Mesenteric fat pad (tissue), 1 donor: ENCODE measurements at regions not wholly inside any gene's neighbourhood (a gene's known extent, or its start where the extent isn't known, plus 50 kb on each side); places are given as distances from the start of the nearest gene placed in this dataset.
A peak's percentile ranks its signal among the peaks of the same experiment; 100 is the strongest.
"Not testable (repeated sequence)": the region's sequence is repeated elsewhere in the genome, so short reads cannot be mapped to it uniquely, and the experiment has no call there.

ENCODE experiments used
- DNase-seq: peaks from one replicate; pipeline ENCODE4 v3.0.0-alpha.2; 2020; ENCODE audit warnings: low spot score
- donor health status: DM: yes; HTN: yes; CAD: no.

DNA sequence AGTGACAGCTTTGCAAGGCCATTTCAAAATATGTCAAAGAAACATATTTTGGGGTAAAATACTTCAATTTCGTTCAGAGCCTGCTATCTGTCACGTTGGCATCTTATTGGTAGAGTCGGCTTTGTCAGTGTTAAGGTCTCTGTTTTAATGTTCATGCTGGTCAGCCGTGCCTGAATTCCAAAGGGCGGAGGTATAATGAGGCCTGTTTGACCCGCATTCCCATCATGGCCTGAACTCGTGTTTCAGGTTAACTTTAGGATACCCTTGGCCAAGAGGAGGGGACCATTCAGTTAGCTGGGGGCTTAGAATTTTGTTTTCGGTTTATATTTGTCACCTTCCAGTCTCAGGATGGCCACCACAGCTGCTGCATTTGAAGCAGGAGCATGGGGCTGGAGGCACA is 236.4 kb downstream of the NFATC2 start:
- no peak for DNase-seq

DNA sequence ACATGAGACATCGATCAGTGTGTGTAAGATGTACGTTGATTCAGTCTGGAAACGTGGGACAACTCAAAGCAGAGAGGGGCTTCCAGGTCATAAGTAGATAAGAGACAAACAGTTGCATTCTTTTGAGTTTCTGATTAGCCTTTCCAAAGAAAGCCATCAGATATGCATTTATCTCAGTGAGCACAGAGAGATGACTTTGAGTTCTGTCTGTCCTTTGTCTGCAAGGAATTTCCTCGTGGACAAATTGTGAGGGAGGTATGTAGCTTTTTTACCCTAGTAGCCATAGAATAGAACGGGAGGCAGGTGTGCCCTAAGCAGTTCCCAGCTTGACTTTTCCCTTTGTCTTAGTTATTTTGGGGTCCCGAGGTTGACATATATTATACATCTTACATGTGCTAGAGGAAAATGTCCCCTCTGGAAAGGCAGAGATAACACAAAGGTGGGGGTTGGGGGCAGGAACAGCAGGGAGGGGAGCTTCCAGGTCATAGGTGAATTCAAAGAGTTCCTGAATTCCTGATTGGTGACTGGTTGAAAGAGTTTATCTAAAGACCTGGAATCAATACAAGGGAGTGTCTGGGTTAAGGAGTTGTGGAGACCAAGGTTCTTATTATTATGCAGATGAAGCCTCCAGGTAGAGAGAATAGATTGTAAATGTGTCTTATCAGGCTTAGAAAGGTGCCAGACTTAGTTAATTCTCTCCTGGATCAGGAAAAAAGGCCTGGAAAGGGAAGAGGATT is 237.0 kb downstream of the NFATC2 start:
- DNase-seq: no peak

GRCh38 chr20:51303731-51304670 is 238.5 kb downstream of the NFATC2 start:
- no peak for DNase-seq

DNA sequence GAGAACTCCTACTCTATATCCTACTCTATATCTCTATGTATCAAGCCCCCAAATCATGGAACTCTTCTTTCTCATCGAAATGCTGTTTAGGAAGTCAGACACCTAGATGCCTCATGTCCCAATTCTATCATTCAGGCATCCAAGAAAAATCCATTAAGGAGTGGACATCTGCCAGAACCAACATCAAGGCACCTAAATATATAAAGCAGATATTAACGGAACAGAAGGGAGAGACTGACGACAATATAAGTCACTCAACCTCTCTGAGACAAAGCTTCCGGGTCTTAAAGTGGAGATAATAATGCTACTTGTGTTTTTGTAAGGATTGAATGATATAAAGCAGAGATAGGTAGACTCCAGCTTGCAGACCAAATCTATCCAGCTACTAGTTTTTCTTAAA is 241.5 kb downstream of the NFATC2 start:
- DNase-seq: no peak

- DNase-seq: no peak
These were observed 242.4 kb downstream of the NFATC2 start for GRCh38 chr20:51300104-51300503.

GRCh38 chr20:51299413-51299812 is 243.1 kb downstream of the NFATC2 start:
- no peak for DNase-seq

GRCh38 chr20:51298141-51298749 is 244.3 kb downstream of the NFATC2 start:
- no peak for DNase-seq

GRCh38 chr20:51287628-51288413 is 254.7 kb downstream of the NFATC2 start:
- DNase-seq: no peak

DNA sequence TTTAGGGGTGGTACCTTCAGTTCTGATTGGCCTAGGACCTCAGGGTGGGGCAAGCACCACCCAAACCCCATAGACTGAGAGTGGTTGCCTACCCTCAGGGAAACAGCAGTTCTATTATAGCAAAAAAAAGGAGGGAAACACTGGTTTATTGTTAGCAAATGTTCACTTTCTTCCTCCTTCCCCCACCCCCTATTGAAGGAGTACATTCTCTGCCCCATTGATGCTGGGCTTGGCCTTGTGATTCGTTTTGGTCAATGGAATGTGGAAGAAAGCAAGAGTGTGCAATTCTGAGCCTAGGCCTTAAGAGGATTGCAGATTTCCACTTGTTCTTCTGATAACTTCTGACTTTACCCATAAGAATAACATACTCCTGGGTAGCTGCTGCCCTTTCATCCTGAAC is 255.8 kb downstream of the NFATC2 start:
- peak; percentile 22 for DNase-seq

- peak; percentile 57 for DNase-seq
These were observed 256.8 kb downstream of the NFATC2 start for GRCh38 chr20:51285684-51286083.

- no peak for DNase-seq
These were observed 257.6 kb downstream of the NFATC2 start for GRCh38 chr20:51284871-51285270.

DNA sequence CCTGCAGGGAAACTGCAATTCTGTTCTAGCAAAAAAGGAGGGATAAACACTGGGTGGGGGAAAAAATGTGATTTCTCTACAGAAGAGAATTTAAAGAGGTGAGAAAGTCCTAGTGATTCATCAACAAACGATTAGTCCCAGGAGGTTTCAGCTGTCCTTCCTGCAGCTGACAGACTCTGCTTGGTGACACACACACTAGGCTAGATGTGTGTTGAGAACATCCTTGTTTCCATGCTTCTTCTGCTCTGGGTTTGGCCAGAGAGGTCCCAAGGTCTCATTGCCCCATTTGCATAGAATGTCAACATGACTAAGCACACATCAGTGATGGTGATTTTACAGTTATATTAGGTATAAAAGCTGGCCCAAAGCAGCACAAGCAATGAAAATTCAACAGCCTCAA is 258.3 kb downstream of the NFATC2 start:
- no peak for DNase-seq

GRCh38 chr20:51281521-51281920 is 258.6 kb upstream of the KCNG1 start:
- no peak for DNase-seq

DNA sequence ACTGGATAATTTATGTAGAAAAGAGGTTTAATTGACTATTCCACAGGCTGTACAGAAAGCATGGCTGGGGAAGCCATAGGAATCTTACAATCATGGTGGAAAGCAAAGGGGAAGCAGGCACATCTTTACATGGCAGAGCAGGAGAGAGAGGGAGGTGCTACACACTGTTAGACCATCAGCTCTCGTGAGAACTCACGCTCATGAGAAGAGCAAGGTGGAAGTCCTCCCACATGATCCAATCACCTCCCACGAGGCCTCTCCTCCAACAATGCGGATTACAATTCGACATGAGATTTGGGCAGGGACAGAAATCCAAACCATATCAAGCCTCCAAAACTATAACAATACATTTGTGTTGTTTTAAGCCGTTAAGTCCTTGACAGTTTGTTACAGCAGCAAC is 257.1 kb upstream of the KCNG1 start:
- DNase-seq: no peak

- no peak for DNase-seq
These were observed 255.1 kb upstream of the KCNG1 start for GRCh38 chr20:51277961-51278360.

- no peak for DNase-seq
These were observed 253.4 kb upstream of the KCNG1 start for GRCh38 chr20:51276296-51276695.

GRCh38 chr20:51275826-51276225 is 252.9 kb upstream of the KCNG1 start:
- DNase-seq: no peak

GRCh38 chr20:51275181-51275580 is 252.3 kb upstream of the KCNG1 start:
- no peak for DNase-seq

GRCh38 chr20:51272401-51272800 is 249.5 kb upstream of the KCNG1 start:
- no peak for DNase-seq

- no peak for DNase-seq
These were observed 249.0 kb upstream of the KCNG1 start for GRCh38 chr20:51271931-51272330.

DNA sequence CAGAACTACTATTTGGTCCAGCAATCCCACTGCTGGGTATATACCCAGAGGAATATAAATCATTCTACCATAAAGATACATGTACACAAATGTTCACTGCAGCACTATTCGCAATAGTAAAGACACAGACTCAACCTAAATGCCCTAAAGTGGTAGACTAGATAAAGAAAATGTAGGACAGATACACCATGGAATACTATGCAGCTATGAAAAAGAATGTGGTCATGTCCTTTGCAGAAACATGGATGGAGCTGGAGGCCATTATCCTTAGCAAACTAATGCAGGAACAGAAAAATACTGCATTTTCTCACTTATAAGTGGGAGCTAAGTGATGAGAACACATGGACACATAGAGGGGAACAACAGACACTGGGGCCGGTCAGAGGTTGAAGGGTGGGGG is 248.4 kb upstream of the KCNG1 start:
- not testable (repeated sequence) for DNase-seq
